ENCODE measurements at regions not wholly inside any gene's neighbourhood (a gene's known extent, or its start where the extent isn't known, plus 50 kb on each side); places are given as distances from the start of the nearest gene placed in this dataset.

- DNase-seq (ENCODE audit: low spot score in 2 of 2) (no peak), FAIRE-seq (no peak)
Measured at GRCh38 chr11:15526859-15527450, 412.2 kb downstream of the INSC start.

- FAIRE-seq = no peak
- no peak for DNase-seq (ENCODE audit: low spot score in 2 of 2)
Measured at GRCh38 chr11:15532432-15532831, 417.7 kb downstream of the INSC start.

GRCh38 chr11:15534266-15534665, 419.5 kb downstream of the INSC start:
- DNase-seq (ENCODE audit: low spot score in 2 of 2) (no peak), FAIRE-seq (no peak)

GRCh38 chr11:15535414-15535813, 420.7 kb downstream of the INSC start:
- FAIRE-seq = no peak
- DNase-seq (ENCODE audit: low spot score in 2 of 2) = no peak

GRCh38 chr11:15536438-15536837, 421.7 kb downstream of the INSC start:
- FAIRE-seq (no peak), DNase-seq (ENCODE audit: low spot score in 2 of 2) (no peak)

- DNase-seq (ENCODE audit: low spot score in 2 of 2) (no peak), FAIRE-seq (no peak)
Measured at GRCh38 chr11:15539645-15540044, 424.9 kb downstream of the INSC start.

GRCh38 chr11:15541079-15541478, 426.4 kb downstream of the INSC start:
- DNase-seq (ENCODE audit: low spot score in 2 of 2) (no peak), FAIRE-seq (no peak)

- FAIRE-seq (no peak), DNase-seq (ENCODE audit: low spot score in 2 of 2) (no peak)
Measured at GRCh38 chr11:15544353-15544752, 429.6 kb downstream of the INSC start.

GRCh38 chr11:15547685-15548084, 433.0 kb downstream of the INSC start:
- DNase-seq (ENCODE audit: low spot score in 2 of 2) (no peak), FAIRE-seq (no peak)

GRCh38 chr11:15551901-15552851, 437.5 kb downstream of the INSC start:
- FAIRE-seq = no peak
- no peak for DNase-seq (ENCODE audit: low spot score in 2 of 2)

- FAIRE-seq = no peak
Measured at GRCh38 chr11:15555161-15555560, 440.4 kb downstream of the INSC start.

GRCh38 chr11:15557457-15558230, 442.9 kb downstream of the INSC start:
- FAIRE-seq (no peak), DNase-seq (ENCODE audit: low spot score in 2 of 2) (no peak)

More at GRCh38 chr11:15555161-15555560, 440.4 kb downstream of the INSC start:
- DNase-seq (ENCODE audit: low spot score in 2 of 2) = no peak

- FAIRE-seq (no peak), DNase-seq (ENCODE audit: low spot score in 2 of 2) (no peak)
Measured at GRCh38 chr11:15558513-15559181, 443.9 kb downstream of the INSC start.

GRCh38 chr11:15560689-15561467, 446.2 kb downstream of the INSC start:
- DNase-seq (ENCODE audit: low spot score in 2 of 2) (no peak), FAIRE-seq (no peak)

- FAIRE-seq = no peak
- DNase-seq (ENCODE audit: low spot score in 2 of 2) = no peak
Measured at GRCh38 chr11:15562230-15562629, 447.5 kb downstream of the INSC start.

- no peak for DNase-seq (ENCODE audit: low spot score in 2 of 2)
- no peak for FAIRE-seq
Measured at GRCh38 chr11:15563054-15563453, 448.3 kb downstream of the INSC start.

- no peak for FAIRE-seq
- no peak for DNase-seq (ENCODE audit: low spot score in 2 of 2)
Measured at GRCh38 chr11:15565880-15566279, 451.2 kb downstream of the INSC start.

GRCh38 chr11:15568440-15568839, 453.7 kb downstream of the INSC start:
- no peak for FAIRE-seq

GRCh38 chr11:15569305-15570025, 454.7 kb downstream of the INSC start:
- DNase-seq (ENCODE audit: low spot score in 2 of 2) (peak in 1 of 2 donors; percentile 47), FAIRE-seq (no peak)

More at GRCh38 chr11:15568440-15568839, 453.7 kb downstream of the INSC start:
- no peak for DNase-seq (ENCODE audit: low spot score in 2 of 2)
